ENCODE measurements at regions not wholly inside any gene's neighbourhood (a gene's known extent, or its start where the extent isn't known, plus 50 kb on each side); places are given as distances from the start of the nearest gene placed in this dataset.

- TF ChIP-seq RAD21 (conservative IDR thresholded peaks at IDR 0.05 in 1 of 2, IDR thresholded peaks at IDR 0.05 in 1 of 2) (no peak), RFX5 (IDR thresholded peaks at IDR 0.05) (no peak), REST (IDR thresholded peaks at IDR 0.05) (no peak)
- TF ChIP-seq, protein P1, sequence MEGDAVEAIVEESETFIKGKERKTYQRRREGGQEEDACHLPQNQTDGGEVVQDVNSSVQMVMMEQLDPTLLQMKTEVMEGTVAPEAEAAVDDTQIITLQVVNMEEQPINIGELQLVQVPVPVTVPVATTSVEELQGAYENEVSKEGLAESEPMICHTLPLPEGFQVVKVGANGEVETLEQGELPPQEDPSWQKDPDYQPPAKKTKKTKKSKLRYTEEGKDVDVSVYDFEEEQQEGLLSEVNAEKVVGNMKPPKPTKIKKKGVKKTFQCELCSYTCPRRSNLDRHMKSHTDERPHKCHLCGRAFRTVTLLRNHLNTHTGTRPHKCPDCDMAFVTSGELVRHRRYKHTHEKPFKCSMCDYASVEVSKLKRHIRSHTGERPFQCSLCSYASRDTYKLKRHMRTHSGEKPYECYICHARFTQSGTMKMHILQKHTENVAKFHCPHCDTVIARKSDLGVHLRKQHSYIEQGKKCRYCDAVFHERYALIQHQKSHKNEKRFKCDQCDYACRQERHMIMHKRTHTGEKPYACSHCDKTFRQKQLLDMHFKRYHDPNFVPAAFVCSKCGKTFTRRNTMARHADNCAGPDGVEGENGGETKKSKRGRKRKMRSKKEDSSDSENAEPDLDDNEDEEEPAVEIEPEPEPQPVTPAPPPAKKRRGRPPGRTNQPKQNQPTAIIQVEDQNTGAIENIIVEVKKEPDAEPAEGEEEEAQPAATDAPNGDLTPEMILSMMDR (IDR thresholded peaks at IDR 0.05), result no peak
Observed at GRCh38 chr5:102700120-102700831, 54.8 kb upstream of the PAM start.
